ENCODE measurements at regions not wholly inside any gene's neighbourhood (a gene's known extent, or its start where the extent isn't known, plus 50 kb on each side); places are given as distances from the start of the nearest gene placed in this dataset.

DNA sequence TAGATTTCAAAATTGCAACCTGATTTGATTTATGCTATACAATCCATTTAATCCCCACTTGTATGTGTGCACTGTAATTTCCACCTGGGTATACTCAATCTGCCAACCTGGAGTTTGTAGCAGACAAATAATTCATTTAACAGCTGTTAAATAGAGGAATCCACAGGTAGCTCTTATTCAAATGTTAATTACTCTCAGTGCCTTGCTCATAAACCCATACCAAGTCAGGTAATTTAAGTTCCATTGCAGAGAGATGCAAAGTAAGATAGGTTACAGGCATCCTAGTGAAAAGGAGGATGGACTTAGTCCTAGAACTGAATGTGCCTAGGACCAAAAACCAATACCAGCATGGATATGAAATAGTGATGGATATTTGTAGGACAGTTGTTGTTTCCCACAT lies 674.2 kb downstream of the TBL1XR1 start:
- DNase-seq, result no peak

DNA sequence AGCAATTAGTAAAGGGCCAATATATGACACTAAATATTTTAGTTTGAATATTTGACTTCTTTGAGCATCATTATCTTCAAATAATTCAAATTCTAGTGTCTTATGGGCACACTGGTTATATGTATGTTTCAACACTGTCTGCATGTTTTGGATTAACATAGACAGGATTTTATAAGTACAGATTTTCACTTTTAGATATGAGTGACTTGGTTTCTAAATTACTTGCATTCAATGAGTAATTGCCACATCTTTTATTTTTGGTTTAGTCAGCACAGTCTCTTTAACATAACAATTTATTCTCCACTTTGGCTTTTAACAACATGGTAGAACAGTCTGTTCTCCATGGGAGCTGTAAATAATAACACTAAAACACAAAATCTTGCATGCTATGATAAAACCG lies 674.8 kb downstream of the TBL1XR1 start:
- no peak for DNase-seq

DNA sequence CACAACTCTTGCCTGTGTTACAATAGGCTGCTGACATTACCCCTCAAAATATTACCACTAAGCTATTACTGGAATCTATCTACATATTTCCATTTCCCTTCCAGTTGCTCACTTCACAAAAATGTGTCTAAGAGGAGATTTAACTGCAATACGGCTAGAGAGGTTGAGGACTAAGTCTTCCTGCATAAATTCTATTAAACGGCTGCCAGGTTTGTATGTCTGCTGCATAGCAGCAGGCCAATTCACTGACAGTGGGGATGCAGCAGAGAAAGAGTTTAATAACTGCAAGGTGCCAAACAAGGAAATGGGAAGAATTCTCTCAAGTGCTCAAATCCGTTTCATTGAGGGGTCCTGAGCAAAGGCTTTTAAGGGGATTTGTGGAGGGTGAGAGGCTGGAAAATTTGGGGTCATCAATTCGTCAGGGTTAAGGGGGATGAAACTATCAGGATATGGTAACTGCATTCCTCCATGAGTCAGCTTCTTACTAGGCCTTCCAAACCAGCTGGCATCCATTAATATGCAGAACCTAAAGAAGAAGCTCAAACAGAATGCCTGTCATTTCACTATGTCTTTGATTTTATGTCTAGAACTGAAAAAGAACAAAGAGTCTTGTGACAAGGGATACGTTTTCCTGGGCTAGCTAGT lies 675.6 kb downstream of the TBL1XR1 start:
- no peak for DNase-seq

DNA sequence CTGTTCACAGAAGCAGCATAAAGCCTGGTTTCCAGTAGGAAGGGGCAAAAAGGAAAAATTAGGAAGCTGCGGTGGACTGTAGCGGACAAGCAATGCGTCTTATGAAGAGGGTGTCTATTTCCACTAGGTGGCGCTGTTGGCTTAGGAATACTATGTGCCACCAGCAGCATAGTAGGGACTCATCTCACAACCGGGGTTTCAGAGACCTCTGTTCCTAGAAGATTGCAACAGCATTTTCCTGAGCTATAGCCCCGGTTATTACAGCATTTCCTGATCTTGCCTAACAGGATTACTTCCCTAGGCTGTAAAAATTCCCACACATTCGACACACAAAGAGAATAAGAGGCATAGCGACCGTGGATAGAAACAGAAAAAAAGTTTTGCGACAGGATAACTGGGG lies 683.0 kb downstream of the TBL1XR1 start:
- no peak for DNase-seq

DNA sequence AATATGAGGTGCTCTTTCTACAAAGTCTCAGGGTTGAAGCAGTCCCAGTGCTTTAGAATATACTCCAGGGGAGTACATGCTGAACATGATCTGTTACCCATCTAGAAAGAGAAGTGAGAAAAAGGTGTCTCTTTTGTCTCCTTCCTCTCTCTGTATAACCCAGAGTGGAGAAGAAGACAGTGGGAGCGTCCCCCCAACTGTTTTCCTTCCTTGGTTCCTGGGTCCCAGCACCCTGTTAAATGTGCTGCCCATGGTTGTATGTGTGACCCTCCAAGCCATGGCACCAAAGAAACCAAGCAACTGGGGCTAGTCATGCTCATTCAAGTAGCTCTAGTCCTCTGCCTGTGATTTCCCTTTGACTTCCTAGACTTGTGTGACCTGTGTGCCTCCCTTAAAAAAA lies 683.7 kb downstream of the TBL1XR1 start:
- no peak for DNase-seq

DNA sequence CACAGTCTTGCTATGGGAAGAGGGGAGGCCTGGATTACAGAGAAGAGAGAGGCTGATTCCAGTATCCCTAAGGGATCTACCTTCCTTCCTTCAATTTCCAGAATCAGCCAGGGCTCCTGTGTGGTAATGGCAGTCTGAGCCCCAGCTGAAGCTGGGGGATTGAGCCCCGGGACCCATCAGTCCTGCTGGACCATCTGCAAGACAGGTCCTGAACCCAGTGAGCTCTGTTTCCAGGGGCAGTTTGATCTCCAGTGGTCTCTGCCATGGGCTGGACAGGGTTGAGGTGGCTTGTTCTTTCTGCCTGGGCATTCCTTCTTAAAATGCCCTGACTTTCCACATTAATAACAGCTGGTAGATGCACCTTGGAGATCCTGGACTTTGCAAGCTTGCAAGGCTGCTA lies 685.2 kb downstream of the TBL1XR1 start:
- DNase-seq, result no peak

DNA sequence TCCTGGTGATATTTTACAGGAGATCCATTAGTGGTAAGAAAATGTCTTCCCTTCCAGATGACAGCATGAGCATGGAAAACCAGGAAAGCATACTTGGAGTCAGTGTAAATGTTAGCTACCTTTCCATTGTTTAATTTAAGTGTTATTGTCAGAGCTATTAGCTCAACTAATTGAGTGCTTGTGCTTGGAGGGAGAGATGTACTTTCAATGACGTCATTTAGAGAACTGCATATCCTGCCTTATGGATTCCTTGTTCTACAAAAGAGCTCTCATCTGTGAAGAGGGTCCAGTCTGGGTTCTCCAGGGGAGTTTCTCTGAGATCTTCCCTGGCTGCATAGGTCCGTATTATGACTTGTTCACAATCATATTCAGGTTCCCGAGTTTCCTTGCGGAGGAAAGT lies 687.2 kb downstream of the TBL1XR1 start:
- DNase-seq, result no peak

DNA sequence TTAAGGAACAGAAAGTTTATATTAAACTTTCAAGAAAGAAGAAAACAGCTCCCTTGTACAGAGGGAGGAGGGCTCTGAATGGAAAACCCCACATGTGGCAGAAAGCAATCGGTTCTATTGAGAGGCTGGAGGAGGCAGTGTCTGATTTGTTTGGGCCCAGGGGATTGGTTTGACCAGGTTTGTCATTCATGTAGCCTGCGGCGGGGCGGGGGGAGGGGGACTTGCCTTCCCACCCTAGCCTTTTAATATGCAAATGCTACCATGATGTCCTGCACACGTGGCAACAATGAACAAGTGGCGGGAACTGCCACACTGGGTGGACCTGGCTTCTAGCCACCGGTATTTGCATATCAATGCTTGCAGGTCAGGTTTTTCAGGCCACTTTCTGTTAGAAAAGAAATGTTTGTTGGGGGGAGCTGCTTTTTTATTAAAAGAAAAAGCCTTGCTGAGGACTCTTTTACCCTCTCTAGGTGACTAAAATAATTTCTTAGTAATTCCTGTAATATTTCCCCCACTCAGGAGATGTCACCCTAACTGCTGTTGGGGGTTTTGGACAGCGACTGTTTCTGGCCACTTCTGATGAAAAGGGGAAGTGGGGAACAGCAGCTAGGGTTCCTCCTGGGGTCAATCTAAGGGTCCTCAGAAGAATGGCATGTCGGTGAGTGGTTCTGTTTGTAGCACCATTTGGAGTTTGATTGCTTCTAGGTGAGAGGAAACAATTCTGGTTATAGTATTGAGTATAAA lies 691.2 kb downstream of the TBL1XR1 start:
- DNase-seq, result no peak

DNA sequence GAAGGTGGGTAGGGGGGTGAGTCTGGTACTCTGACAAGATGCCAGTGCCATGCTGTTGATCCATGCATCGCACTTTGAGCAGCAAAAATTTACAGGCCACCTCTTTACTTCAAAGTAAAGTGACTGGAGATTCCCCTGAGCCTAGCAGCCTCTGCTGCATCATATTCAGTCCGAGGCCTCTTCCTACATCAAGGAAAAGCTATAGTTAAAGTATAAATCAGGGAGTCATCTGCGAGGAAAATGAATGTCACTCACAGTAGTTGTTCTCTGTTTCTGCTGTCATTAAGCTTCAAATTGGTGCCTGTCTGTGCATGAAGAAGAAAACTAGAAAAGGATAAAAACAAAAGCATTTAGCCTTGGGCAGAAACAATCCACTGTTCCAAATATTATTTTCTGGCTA lies 706.2 kb downstream of the TBL1XR1 start:
- DNase-seq, result no peak

DNA sequence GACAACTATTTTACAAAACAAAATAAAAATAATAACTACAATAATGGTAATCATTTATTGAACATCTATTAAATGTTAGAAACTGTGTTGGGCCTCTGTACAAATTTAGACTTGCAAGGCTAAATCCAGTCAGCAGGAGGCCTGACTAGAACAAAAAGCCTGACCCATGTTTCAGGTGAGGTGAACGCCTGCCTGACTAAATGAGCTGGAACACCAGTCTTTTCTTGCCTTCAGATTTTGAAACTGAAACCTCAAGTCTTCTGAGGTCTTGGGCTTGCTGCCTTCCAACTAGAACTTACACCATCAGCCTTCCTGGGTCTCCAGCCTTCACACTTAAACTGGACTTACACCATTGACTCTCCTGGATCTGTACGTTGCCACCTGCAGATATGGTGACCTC lies 706.9 kb downstream of the TBL1XR1 start:
- DNase-seq, result no peak

DNA sequence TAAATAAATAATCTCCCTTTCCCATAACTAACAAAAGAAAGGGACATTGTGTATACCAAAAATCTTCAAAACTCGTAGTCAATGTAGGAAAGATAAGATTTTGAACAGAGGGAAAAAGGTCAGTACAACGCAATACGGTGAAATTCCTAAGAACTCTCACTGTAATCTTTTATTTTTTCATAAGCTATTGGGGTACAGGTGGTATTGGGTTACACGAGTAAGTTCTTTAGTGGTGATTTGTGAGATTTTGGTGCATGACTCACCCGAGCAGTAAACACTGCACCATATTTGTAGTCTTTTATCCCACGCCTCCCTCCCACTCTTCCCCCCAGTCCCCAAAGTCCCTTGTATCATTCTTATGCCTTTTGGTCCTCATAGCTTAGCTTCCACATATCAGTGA lies 718.0 kb downstream of the TBL1XR1 start:
- no peak for DNase-seq

DNA sequence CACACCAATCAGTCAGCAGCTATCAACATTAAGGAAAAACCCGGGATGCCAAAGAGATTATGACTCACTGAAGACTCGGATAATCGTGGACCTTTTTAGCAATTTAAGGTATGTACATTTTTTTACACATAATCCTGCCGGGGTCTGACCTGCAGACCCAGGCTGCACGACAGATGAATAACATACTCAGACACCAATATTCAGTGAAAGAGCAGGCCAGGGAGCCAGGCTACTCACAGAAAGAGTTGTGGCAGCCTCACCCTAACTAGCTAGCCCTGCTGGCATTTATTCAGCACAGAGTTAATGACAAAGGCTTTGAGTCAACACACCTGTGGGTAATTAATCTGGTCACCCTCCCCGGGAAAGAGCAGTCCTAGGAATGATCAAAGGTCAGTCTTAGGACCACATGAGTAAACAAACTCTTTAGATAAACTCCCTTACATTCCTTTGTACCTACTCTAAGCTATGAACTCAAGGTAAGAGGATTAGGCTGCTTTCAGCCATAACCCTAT lies 727.5 kb downstream of the TBL1XR1 start:
- DNase-seq, result no peak

DNA sequence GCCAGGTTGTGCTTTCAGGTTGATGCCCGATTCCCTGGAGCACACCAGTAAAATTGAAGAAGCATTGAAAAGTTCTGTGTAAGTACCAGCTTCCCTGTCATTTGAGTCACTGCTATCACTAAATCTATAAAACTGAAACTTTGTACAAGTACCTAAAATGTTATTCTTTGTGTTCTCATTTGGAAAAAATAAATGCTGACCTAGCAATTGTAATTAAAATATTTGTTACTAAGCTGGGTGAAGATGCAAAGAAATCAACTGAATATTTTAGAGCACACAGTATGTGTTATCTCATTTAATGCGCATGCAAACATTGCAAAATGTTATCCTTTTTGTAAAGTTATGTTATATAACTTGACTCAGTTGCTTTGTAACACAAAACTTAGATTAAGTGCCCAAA lies 733.7 kb downstream of the TBL1XR1 start:
- no peak for DNase-seq

DNA sequence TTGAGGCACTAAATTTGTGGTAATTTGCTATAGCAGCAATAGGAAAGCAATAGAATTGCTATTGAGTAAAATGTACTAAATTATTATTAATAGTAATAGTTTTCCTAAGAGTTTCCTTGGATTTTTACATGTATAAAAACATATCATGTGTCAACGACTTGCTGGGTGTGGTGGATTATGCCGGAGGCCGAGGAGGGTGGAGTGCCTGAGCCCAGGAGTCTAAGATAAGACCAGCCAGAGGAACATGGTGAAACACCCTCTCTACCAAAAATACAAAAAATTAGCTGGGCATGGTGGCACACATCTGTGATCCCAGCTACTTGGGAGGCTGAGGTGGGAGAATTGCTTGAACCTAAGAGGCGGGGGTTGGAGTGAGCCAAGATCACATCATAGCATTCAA lies 749.9 kb downstream of the TBL1XR1 start:
- DNase-seq, result no peak

DNA sequence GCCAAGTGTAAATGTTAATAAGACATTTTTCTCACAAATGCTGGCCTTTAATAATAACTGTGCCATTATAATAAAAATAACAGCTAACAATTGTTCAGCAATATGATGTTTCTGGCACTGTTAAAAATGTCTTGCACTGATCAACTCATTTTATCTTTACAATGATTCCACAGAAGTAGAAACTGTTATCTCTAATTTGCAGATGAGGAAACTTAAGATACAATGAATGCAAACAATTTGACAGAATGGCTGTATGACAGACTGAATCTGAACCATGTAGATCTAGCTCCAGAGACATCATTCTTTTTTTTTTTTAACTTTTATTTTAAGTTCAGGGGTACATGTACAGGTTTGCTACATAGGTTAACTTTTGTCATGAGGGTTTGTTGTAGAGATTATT lies 755.0 kb downstream of the TBL1XR1 start:
- no peak for DNase-seq

DNA sequence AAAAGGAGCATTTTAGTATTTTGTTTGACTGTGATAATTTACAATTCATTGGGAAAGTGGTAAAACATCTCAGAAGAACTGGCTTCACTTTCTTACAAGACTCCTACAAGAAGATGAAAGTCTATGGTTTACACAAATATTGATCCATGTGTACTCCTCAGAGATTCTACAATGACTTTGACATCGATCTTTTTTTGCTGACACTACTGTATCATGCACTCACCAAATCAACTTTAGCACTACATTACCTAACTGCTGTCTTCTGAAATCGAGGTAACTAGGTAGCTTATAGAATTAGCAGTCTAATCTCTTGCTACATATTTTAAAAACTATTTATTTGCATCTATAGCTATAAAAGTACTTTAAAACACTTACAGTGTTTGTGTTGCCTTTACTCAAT lies 757.6 kb downstream of the TBL1XR1 start:
- DNase-seq, result no peak

DNA sequence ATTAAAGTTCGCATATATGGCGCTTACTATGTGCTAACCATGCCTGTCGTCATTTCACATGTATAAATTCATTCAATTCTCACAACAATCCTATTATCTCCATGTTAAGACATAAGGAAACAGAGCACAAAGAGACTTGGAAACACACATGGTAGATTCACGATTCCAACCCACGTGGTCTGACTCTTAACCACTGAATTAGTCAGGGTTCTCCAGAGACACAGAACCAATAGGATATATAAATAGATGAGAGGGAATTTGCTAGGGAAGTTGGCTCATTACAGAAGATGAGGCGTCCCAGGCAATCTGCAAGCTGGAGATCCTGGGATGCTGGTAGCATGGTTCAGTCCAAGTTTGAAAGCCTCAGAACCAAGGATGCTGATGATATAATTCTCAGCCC lies 765.3 kb downstream of the TBL1XR1 start:
- no peak for DNase-seq

DNA sequence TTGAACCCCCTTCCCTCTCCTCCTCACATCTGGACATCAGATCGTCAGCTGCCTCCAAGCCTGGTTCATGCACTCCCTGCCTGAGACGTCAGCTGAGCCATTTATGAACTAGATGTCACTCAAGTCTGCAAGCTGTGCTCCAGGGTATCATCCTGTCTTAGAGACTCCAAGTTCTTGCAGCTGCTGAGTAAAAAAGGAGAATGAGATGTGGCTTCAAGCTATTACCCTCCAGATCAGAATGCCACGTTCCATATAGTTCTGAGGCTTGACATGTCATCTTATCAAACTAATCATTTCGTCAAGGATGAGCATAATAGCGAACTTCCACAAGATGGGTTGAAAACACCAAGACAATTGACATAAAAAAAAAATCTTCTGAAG lies 766.3 kb downstream of the TBL1XR1 start:
- DNase-seq, result no peak

DNA sequence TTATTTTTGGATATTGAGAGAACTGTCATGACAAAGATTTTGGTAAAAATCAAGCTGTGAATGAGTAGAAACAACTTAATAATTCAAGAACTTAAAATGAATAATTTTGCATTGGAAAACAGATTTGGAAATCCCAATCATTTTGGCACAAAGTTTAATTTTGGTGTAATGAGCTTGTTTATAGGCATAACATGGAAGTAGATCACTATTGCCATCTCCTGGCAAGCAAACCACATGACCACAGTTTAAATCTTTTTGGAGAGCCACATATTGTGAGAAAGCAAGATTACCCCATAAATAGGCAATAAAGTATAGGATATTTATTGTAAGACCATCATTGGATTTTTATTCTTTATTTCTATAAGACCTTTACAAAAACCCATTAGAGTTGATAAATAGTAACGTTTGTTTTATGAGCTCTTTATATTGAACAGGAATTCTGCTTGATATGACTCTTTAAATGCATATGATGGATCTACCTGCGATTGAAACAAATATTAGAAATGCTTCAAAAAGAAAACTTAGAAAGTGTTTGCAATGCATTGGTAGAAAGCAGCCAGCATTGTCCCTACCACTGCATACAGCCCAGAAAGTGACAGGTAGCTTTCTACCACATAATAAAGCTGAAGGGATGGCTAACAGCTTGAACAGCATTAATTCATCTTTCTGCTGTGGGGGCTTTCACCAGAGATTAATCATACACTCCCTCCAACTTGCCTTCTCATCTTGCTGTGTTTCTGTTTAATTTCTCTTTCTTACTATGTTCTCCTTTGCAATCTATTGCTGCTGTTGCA lies 766.8 kb downstream of the TBL1XR1 start:
- no peak for DNase-seq

DNA sequence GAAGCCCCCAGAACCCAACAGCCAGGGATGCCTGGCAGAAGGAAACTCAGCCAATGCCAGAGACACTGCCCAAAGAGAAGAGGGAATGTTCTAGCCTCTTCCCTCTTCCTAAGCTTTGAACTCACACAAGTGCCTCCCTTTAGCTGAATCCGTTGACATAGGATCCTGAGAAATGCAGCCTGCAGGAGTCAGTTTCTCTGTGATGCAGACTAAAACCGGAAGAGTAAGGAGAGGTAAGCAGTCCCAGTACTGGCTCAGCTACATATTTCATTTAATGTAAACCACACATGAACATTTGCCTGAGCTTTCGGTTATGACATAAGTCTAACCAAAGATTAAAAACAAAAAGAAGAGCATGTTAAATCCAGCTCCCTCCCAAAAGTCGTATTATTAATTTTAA lies 768.7 kb downstream of the TBL1XR1 start:
- DNase-seq, result no peak

DNA sequence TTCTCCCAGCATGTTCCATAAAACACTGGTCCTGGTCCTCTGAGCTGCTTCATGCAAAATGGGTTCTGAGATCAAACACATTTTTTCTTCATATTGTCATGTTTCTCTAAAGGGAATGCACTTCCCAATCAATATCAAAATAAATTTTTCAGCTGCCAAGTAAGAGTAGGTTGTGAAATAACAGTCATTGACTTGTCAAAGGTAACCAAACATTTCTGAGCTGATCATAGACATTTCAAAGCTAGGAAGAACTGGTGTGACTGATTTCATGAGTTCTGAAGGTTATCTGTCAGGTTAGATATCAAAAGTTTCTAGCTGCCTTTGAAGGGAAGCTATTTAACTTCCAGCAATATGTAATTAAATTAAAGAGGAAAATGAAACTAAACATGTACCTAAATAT lies 770.9 kb downstream of the TBL1XR1 start:
- DNase-seq, result no peak

DNA sequence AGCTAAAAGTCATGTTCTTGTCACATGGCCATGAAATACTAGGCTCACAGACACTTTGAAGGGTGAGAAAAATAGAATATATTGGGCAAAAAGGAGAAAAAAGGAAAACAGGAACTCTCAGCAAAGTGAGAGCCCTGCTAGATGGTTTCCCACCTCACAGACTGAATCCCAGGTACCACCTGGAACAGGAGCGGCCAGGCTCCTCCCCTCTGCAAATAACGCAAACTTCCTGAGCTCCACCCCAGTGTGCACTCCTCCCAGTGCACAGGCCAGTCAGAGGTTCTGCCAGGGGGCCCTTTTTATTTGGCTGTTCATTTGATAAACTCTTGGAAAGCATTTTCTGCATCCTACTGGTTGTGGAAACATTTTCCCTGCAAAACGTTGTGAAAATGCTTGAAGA lies 780.4 kb downstream of the TBL1XR1 start:
- no peak for DNase-seq

DNA sequence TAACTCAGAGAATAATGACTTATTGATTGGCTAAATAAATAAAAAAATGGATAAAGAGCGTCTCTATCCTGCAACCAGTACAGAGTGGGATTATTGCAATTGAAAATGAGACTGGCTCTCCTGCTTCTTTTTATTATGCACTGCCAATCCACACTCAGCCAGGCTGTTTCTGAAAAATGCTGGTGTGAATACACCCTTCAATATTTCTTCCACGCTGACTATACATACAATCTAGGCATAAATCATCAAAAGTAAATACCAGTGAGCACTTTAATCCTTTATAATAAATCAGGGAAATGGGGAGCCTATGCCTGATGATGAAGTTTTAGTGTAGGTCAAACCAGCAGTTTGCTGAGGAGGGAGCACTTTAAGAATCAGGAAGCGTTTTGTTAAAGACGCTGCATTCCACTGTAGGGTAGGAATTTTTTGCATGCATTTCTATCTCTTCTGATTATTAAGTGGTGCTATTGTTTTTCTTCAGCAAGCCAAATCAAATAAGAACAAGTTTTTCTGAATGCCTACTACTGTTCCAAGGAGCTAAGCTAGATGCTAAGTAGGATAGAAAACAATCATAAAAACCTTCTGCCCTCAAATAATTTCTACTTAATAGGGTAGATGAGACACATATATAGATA lies 781.5 kb downstream of the TBL1XR1 start:
- no peak for DNase-seq

DNA sequence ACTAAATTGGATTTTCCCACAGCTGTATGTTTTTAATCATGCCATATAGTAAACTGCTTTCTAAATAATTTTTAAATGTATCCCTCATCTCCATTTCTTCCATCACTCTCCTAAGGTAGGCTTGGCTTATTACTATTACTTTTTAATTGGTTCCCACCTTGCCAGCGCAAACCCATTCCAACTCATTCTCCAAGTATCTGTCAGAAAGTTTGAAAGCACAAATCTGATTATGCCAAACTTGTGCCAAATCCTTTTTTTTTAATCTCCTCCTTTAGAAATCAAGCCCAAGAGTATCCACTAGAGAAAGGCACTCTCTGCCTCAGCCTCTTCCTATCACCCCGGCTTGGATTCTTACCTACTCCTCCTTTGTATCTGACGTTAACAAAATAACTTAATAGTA lies 784.5 kb downstream of the TBL1XR1 start:
- no peak for DNase-seq
